ENCODE measurements at regions not wholly inside any gene's neighbourhood (a gene's known extent, or its start where the extent isn't known, plus 50 kb on each side); places are given as distances from the start of the nearest gene placed in this dataset.

- Histone ChIP-seq H3K4me3 (ENCODE audit: low read length, poor library complexity, severe bottlenecking) (no peak overlapping the region), H4K20me1 (ENCODE audit: insufficient read depth, low read length, poor library complexity, severe bottlenecking) (no peaks in the 10 kb centered on the region), H3K27me3 (ENCODE audit: insufficient read depth, low read length, poor library complexity, severe bottlenecking) (no peaks in the 10 kb centered on the region), H3F3A (ENCODE audit: low read depth) (no peaks in the 10 kb centered on the region), H2AFZ (ENCODE audit: low read length) (no peak overlapping the region), H3K9me3 (ENCODE audit: insufficient read depth, low read depth, low read length) (no peaks in the 10 kb centered on the region), H3K4me2 (ENCODE audit: low read depth, low read length, poor library complexity, severe bottlenecking) (no peak overlapping the region), H3K79me2 (ENCODE audit: insufficient read depth, low read length) (no peaks in the 10 kb centered on the region), H3K9me2 (replicated peaks; ENCODE audit: low read depth, low read length) (no peaks in the 10 kb centered on the region), H3K9ac (ENCODE audit: low read depth, low read length, poor library complexity, severe bottlenecking) (no peak overlapping the region), H3K4me1 (ENCODE audit: insufficient read depth, low read length, poor library complexity, severe bottlenecking) (no peaks in the 10 kb centered on the region), H3K36me3 (ENCODE audit: insufficient read depth, low read length) (no peaks in the 10 kb centered on the region)
- TF ChIP-seq EZH2phosphoT487 (IDR thresholded peaks at IDR 0.05; ENCODE audit: borderline replicate concordance) = no peak
- no peak for TF ChIP-seq CTCF (conservative IDR thresholded peaks at IDR 0.05; ENCODE audit: low read length)
Observed at GRCh38 chr14:78070344-78070743, 99.8 kb upstream of the NRXN3 start.

- Histone ChIP-seq H3K4me2 (ENCODE audit: low read depth, low read length, poor library complexity, severe bottlenecking) (no peak overlapping the region), H3K27me3 (ENCODE audit: insufficient read depth, low read length, poor library complexity, severe bottlenecking) (no peaks in the 10 kb centered on the region), H4K20me1 (ENCODE audit: insufficient read depth, low read length, poor library complexity, severe bottlenecking) (no peaks in the 10 kb centered on the region), H3K9ac (ENCODE audit: low read depth, low read length, poor library complexity, severe bottlenecking) (no peak overlapping the region), H3K4me1 (ENCODE audit: insufficient read depth, low read length, poor library complexity, severe bottlenecking) (no peaks in the 10 kb centered on the region), H3K9me2 (replicated peaks; ENCODE audit: low read depth, low read length) (no peaks in the 10 kb centered on the region), H3F3A (ENCODE audit: low read depth) (no peaks in the 10 kb centered on the region), H3K36me3 (ENCODE audit: insufficient read depth, low read length) (no peaks in the 10 kb centered on the region), H2AFZ (ENCODE audit: low read length) (no peak overlapping the region), H3K9me3 (ENCODE audit: insufficient read depth, low read depth, low read length) (no peaks in the 10 kb centered on the region), H3K4me3 (ENCODE audit: low read length, poor library complexity, severe bottlenecking) (no peak overlapping the region), H3K79me2 (ENCODE audit: insufficient read depth, low read length) (no peaks in the 10 kb centered on the region)
- TF ChIP-seq EZH2phosphoT487 (IDR thresholded peaks at IDR 0.05; ENCODE audit: borderline replicate concordance) (no peak), CTCF (conservative IDR thresholded peaks at IDR 0.05; ENCODE audit: low read length) (no peak)
Observed at GRCh38 chr14:78071016-78071549, 99.1 kb upstream of the NRXN3 start.

GRCh38 chr14:78073028-78073427 lies 97.1 kb upstream of the NRXN3 start:
- Histone ChIP-seq H4K20me1 (ENCODE audit: insufficient read depth, low read length, poor library complexity, severe bottlenecking) (no peaks in the 10 kb centered on the region), H3K4me1 (ENCODE audit: insufficient read depth, low read length, poor library complexity, severe bottlenecking) (no peaks in the 10 kb centered on the region), H3K4me3 (ENCODE audit: low read length, poor library complexity, severe bottlenecking) (no peak overlapping the region), H3F3A (ENCODE audit: low read depth) (no peaks in the 10 kb centered on the region), H3K4me2 (ENCODE audit: low read depth, low read length, poor library complexity, severe bottlenecking) (no peak overlapping the region), H3K36me3 (ENCODE audit: insufficient read depth, low read length) (no peaks in the 10 kb centered on the region), H3K9me3 (ENCODE audit: insufficient read depth, low read depth, low read length) (no peaks in the 10 kb centered on the region), H3K9me2 (replicated peaks; ENCODE audit: low read depth, low read length) (no peaks in the 10 kb centered on the region), H3K27me3 (ENCODE audit: insufficient read depth, low read length, poor library complexity, severe bottlenecking) (no peaks in the 10 kb centered on the region), H3K9ac (ENCODE audit: low read depth, low read length, poor library complexity, severe bottlenecking) (no peak overlapping the region), H2AFZ (ENCODE audit: low read length) (no peak overlapping the region), H3K79me2 (ENCODE audit: insufficient read depth, low read length) (no peaks in the 10 kb centered on the region)
- TF ChIP-seq EZH2phosphoT487 (IDR thresholded peaks at IDR 0.05; ENCODE audit: borderline replicate concordance) (no peak), CTCF (conservative IDR thresholded peaks at IDR 0.05; ENCODE audit: low read length) (no peak)

All from Loucy (cell line).